ENCODE measurements at regions not wholly inside any gene's neighbourhood (a gene's known extent, or its start where the extent isn't known, plus 50 kb on each side); places are given as distances from the start of the nearest gene placed in this dataset.
"Not testable (repeated sequence)": the region's sequence is repeated elsewhere in the genome, so short reads cannot be mapped to it uniquely, and the experiment has no call there.

DNA sequence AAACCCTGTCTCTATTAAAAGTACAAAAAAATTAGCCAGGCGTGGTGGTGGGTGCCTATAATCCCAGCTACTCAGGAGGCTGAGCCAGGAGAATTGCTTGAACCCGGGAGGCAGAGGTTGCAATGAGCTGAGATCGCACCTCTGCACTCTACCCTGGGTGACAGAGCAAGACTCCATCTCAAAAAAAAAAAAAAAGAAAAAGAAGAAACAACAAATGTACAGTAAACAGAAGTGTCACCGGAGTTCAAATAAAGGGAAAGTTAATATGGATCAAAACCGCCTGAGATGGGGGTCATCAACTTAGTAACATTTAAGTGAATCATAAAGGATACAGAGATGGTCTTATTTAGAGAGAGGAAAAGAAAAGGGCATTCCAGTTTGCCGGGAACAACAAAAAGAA, 89.3 kb upstream of the OLIG3 start:
- TF ChIP-seq POLR2A (IDR thresholded peaks at IDR 0.05; ENCODE audit: low read length); GATA1 (IDR thresholded peaks at IDR 0.05; ENCODE audit: low read depth, low read length): not testable (repeated sequence)
